ENCODE measurements at regions not wholly inside any gene's neighbourhood (a gene's known extent, or its start where the extent isn't known, plus 50 kb on each side); places are given as distances from the start of the nearest gene placed in this dataset.

GRCh38 chr5:109550077-109550476 is 139.7 kb upstream of the MAN2A1 start:
- no peak for TF ChIP-seq CTCF (IDR thresholded peaks at IDR 0.05)
- no peak for TF ChIP-seq POLR2AphosphoS5 (IDR thresholded peaks at IDR 0.05)
- TF ChIP-seq POLR2A (IDR thresholded peaks at IDR 0.05): no peak
